GM12878 (cell line): ENCODE measurements at regions not wholly inside any gene's neighbourhood (a gene's known extent, or its start where the extent isn't known, plus 50 kb on each side); places are given as distances from the start of the nearest gene placed in this dataset.

ENCODE experiments used
- ATAC-seq: fragments of 200-7000 bp; cut with Tn5 transposase; 3 replicates; pipeline ENCODE4 v1.9.1; 2020; ENCODE audit warnings: mild to moderate bottlenecking, moderate library complexity
- BruUV-seq: library from RNA; stranded (reverse); fragments of 400-500 nt; replicated peaks from 2 replicates; lab custom pipeline; 2021; lab: Mats Ljungman, UMichigan
- CTCF ChIA-PET: fragments of 300-600 bp; sonication (Branson Sonifier 250); formaldehyde crosslinking; extraction: SDS; loops from one replicate; lab custom pipeline; 2021; ENCODE audit warnings: inconsistent platforms; lab: Yijun Ruan, JAX
- POLR2A ChIA-PET: fragments of 350-600 bp; formaldehyde crosslinking; extraction: SDS; loops from one replicate; lab custom pipeline; 2021; ENCODE audit warnings: inconsistent platforms; lab: Charles Lee
- RAD21 ChIA-PET: fragments of 300-600 bp; sonication (Branson Sonifier 250); formaldehyde crosslinking; loops from one replicate; lab custom pipeline; 2023; ENCODE audit warnings: antibody characterized with exemption; ENCODE audit not compliant: unreplicated experiment; lab: Charles Lee
- SMC1A ChIA-PET: fragments of 300-600 bp; sonication (Branson Sonifier 250); formaldehyde crosslinking; loops from one replicate; lab custom pipeline; 2023; ENCODE audit not compliant: unreplicated experiment, uncharacterized antibody; lab: Charles Lee
- DNase-seq: peaks from one replicate; pipeline ENCODE4 v3.0.0-alpha.2; 2011; ENCODE audit warnings: low read depth, low spot score
- FAIRE-seq: peaks from 3 replicates; lab custom pipeline; 2011; peaks lifted over from hg19 to GRCh38; lab: Jason Lieb, UNC
- H2AFZ ChIP-seq: 2 replicates; pipeline ENCODE4 v1.6.0; 2011; ENCODE audit warnings: low read depth, low read length, control low read depth; ENCODE audit not compliant: control insufficient read depth
- H3K27ac ChIP-seq: 2 replicates; pipeline ENCODE4 v1.5.1; 2011; ENCODE audit warnings: control low read depth; ENCODE audit not compliant: control insufficient read depth, insufficient read depth
- H3K27me3 ChIP-seq, 2 experiments: replicated peaks in 1 of 2; 2 replicates each; pipeline versions ENCODE4 v1.6.0 to v1.6.1; 2011; ENCODE audit warnings: low read length in 1 of 2; ENCODE audit not compliant: control insufficient read depth in 2 of 2, insufficient read depth in 2 of 2
- H3K36me3 ChIP-seq, 2 experiments: 2 replicates each; pipeline ENCODE4 v1.5.1; 2011; ENCODE audit warnings: low read length in 1 of 2; ENCODE audit not compliant: control insufficient read depth in 2 of 2, insufficient read depth in 2 of 2
- H3K4me1 ChIP-seq: 2 replicates; pipeline ENCODE4 v1.6.1; 2011; ENCODE audit warnings: mild to moderate bottlenecking, low read length, moderate library complexity, mixed read lengths; ENCODE audit not compliant: control insufficient read depth, insufficient read depth
- H3K4me2 ChIP-seq: 2 replicates; pipeline ENCODE4 v1.6.0; 2011; ENCODE audit warnings: control low read depth; ENCODE audit not compliant: control insufficient read depth, insufficient read depth
- H3K4me3 ChIP-seq: fragments of 200-600 bp; sonication (generic); 2 replicates; pipeline ENCODE4 v1.5.1; 2016
- H3K79me2 ChIP-seq: 2 replicates; pipeline ENCODE4 v1.6.0; 2011; ENCODE audit warnings: low read length; ENCODE audit not compliant: control insufficient read depth, insufficient read depth
- H3K9ac ChIP-seq: 2 replicates; pipeline ENCODE4 v1.8.0; 2011; ENCODE audit warnings: low read length, control low read depth, mixed read lengths; ENCODE audit not compliant: control insufficient read depth, insufficient read depth
- H3K9me3 ChIP-seq: replicated peaks from 3 replicates; pipeline ENCODE4 v1.5.1; 2011; ENCODE audit warnings: mild to moderate bottlenecking, low read length; ENCODE audit not compliant: control insufficient read depth, insufficient read depth
- H4K20me1 ChIP-seq: 2 replicates; pipeline ENCODE4 v1.6.0; 2011; ENCODE audit not compliant: control insufficient read depth, insufficient read depth
- BCL11A ChIP-seq: IDR thresholded peaks from 2 replicates; pipeline ENCODE4 v1.6.1; 2011; ENCODE audit warnings: low read depth, low read length
- CBX5 ChIP-seq: sonication (generic); IDR thresholded peaks from 2 replicates; pipeline ENCODE4 v1.6.1; 2016; ENCODE audit warnings: low read depth, moderate library complexity, mild to moderate bottlenecking, inconsistent platforms
- CHD1 ChIP-seq: IDR thresholded peaks from 2 replicates; pipeline ENCODE4 v1.6.1; 2012; ENCODE audit warnings: low read depth, low read length, improper control_type of control experiment
- EP300 ChIP-seq, 2 experiments: fragments of 150-350 bp in 1 of 2; IDR thresholded peaks; 2 replicates each; pipeline ENCODE4 v1.6.1; 2011 to 2012; ENCODE audit warnings: low read depth in 2 of 2, low read length in 2 of 2, borderline replicate concordance in 1 of 2, improper control_type of control experiment in 1 of 2, inconsistent platforms in 1 of 2; ENCODE audit not compliant: control insufficient read depth in 1 of 2
- IKZF2 ChIP-seq, 2 experiments: fragments of 450-650 bp; IDR thresholded peaks; 2 replicates each; pipeline ENCODE4 v1.6.1; 2017; ENCODE audit warnings: mild to moderate bottlenecking in 2 of 2, moderate library complexity in 2 of 2
- JUND ChIP-seq: IDR thresholded peaks from 2 replicates; pipeline ENCODE4 v1.6.1; 2012; ENCODE audit warnings: low read depth, mild to moderate bottlenecking, low read length, improper control_type of control experiment, moderate library complexity
- LARP7 ChIP-seq: fragments of 450-650 bp; IDR thresholded peaks from 2 replicates; pipeline ENCODE4 v1.6.1; 2017; ENCODE audit warnings: mild to moderate bottlenecking
- NFIC ChIP-seq: IDR thresholded peaks from 2 replicates; pipeline ENCODE4 v1.6.1; 2012; ENCODE audit warnings: low read depth, mild to moderate bottlenecking, inconsistent platforms, low read length, moderate library complexity
- POU2F2 ChIP-seq: IDR thresholded peaks from 3 replicates; pipeline ENCODE4 v1.6.1; 2011; ENCODE audit warnings: low read depth, mild to moderate bottlenecking, low read length, borderline replicate concordance
- RAD21 ChIP-seq: IDR thresholded peaks from 2 replicates; pipeline ENCODE4 v1.6.1; 2011; ENCODE audit warnings: mild to moderate bottlenecking, low read depth, low read length, moderate library complexity; ENCODE audit not compliant: insufficient read depth
- SRF ChIP-seq, 2 experiments: IDR thresholded peaks; 2 replicates each; pipeline ENCODE4 v1.6.1; 2011; ENCODE audit warnings: low read depth in 2 of 2, low read length in 2 of 2, mild to moderate bottlenecking in 1 of 2, moderate library complexity in 1 of 2
- STAT1 ChIP-seq: fragments of 450-650 bp; conservative IDR thresholded peaks from 2 replicates; pipeline ENCODE4 v1.6.1; 2014; ENCODE audit warnings: antibody characterized with exemption, mild to moderate bottlenecking
- ZNF207 ChIP-seq: fragments of 450-650 bp; IDR thresholded peaks from 2 replicates; pipeline ENCODE4 v1.6.1; 2014; ENCODE audit warnings: antibody characterized with exemption, mild to moderate bottlenecking, borderline replicate concordance
- ZNF217 ChIP-seq: fragments of 450-650 bp; IDR thresholded peaks from 2 replicates; pipeline ENCODE4 v1.6.1; 2017; ENCODE audit warnings: antibody characterized with exemption, mild to moderate bottlenecking
- WGBS: methylation state at CpG from one replicate; pipeline ENCODE4 v1.1.6; 2016; ENCODE audit warnings: low lambda C conversion rate; ENCODE audit not compliant: insufficient replicate concordance, insufficient coverage; ENCODE audit errors: missing lambda C conversion rate; 5-methylcytosine and 5-hydroxymethylcytosine counted together
- in situ Hi-C: fragments of 300-500 bp; cut with MboI; formaldehyde crosslinking; loops from 9 replicates; pipeline ENCODE4 v1.14.3; 2018; ENCODE audit warnings: mixed read lengths
- intact Hi-C: fragments of 100-400 bp; cut with micrococcal nuclease; formaldehyde crosslinking; loops from one replicate; pipeline ENCODE4 v1.14.2; 2022; ENCODE audit not compliant: unreplicated experiment

GRCh38 chr5:6822068-6822467 lies 108.8 kb downstream of the TENT4A start:
- no peak overlapping the region for H2AFZ ChIP-seq
- ATAC-seq (no peak), DNase-seq (no peak), FAIRE-seq (no peak)
- 74% methylated on average over 8 of the region's 8 CpGs for WGBS
- no TSS peak for BruUV-seq
- TF ChIP-seq SRF (IDR thresholded peaks at IDR 0.05; ENCODE audit: low read depth in 2 of 2, low read length in 2 of 2), result no peak
- no peak for TF ChIP-seq NFIC
- no peak for TF ChIP-seq BCL11A
- no peak for TF ChIP-seq JUND
- no peak for TF ChIP-seq ZNF217
- no peak for TF ChIP-seq POU2F2
- TF ChIP-seq EP300 (IDR thresholded peaks at IDR 0.05; ENCODE audit: borderline replicate concordance in 1 of 2, control insufficient read depth in 1 of 2, low read depth in 2 of 2, low read length in 2 of 2), result no peak
- TF ChIP-seq CBX5, result no peak
- TF ChIP-seq ZNF207, result no peak
- no peak for TF ChIP-seq STAT1
- no peak for TF ChIP-seq IKZF2 (IDR thresholded peaks at IDR 0.05)
- no peak for TF ChIP-seq LARP7
- TF ChIP-seq RAD21, result no peak
- TF ChIP-seq CHD1, result no peak
- intact Hi-C loops, result no loop called here
- in situ Hi-C loops, result no loop called here
- H3K9ac ChIP-seq, result no peak overlapping the region
- ChIA-PET SMC1A (no interaction called here), POLR2A (no interaction called here), CTCF (interaction anchor here (0.7 to 1.4 kb wide), 4 partner anchors 13 to 923 kb away, joined by 3 to 5 read pairs (median 3); no protein-coding TSS in a partner anchor), RAD21 (no interaction called here)
- no peaks in the 10 kb centered on the region for H3K79me2 ChIP-seq
- H3K27me3 ChIP-seq, result no peaks in the 10 kb centered on the region
- H4K20me1 ChIP-seq, result no peaks in the 10 kb centered on the region
- H3K4me2 ChIP-seq, result no peak overlapping the region
- H3K36me3 ChIP-seq, result no peaks in the 10 kb centered on the region
- H3K9me3 ChIP-seq, result peaks cover 2% of the 10 kb centered on the region; the same call in 2 of the 3 replicates
- H3K4me1 ChIP-seq, result no peaks in the 10 kb centered on the region
- no peak overlapping the region for H3K27ac ChIP-seq
- no peak overlapping the region for H3K4me3 ChIP-seq
